ENCODE measurements at regions not wholly inside any gene's neighbourhood (a gene's known extent, or its start where the extent isn't known, plus 50 kb on each side); places are given as distances from the start of the nearest gene placed in this dataset.
"Not testable (repeated sequence)": the region's sequence is repeated elsewhere in the genome, so short reads cannot be mapped to it uniquely, and the experiment has no call there.

DNA sequence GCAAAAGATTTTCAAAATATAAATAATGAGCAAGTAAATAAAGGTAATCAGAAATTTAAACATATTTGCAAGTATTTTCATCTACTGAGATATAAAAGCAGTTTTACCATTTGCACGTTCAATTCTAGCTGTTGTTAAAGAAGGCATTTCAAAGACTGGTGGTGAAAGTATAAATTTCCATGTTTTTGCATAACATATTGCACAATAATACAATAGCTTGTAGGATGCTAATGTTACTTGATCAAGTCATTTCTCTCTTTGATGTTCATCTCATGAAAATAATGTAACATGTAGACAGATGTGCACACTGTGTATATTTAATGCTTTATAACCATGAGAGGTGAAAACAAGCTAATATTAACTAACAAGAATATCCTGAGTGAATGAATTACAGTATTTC is 651.9 kb downstream of the CDH9 start:
- no peak for DNase-seq

DNA sequence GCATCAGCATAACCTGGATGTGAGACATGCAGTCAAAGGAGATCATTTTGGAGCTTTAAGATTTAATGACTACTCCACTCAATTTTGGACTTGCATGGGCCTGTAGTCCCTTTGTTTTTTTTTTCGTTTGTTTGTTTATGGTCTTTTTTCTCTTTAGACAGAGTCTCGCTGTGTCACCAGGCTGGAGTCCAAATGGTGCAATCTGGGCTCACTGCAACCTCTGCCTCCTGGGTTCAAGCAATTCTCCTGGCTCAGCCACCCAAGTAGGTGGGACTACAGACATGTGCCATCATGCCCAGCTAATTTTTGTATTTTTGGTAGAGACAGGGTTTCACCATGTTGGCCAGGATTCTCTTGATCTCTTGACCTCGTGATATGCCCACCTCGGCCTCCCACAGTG is 673.8 kb downstream of the CDH9 start:
- DNase-seq = not testable (repeated sequence)

DNA sequence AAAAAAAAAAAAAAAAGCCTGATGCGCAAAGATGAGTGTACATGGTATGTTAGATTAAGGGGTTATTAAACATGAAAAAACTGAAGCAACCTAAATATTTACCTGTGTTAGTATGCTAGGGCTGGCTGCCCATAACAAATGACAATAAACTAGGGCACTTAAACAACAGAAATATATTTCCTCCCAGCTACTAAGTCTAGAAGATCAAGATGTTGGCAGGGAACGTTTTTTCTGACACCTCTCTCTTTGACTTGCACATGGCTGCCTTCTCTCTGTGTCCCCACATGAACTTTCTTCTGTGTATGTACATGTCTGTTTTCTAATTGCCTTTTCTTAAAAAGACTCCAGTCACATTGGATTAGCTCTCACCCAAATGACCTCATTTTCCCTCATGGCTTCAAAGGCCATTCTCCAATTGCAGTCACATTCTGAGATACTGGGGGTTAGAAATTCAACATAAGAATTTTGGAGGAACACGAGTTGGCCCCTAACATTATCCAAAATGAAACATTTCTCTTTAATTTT is 694.5 kb downstream of the CDH9 start:
- DNase-seq = no peak

DNA sequence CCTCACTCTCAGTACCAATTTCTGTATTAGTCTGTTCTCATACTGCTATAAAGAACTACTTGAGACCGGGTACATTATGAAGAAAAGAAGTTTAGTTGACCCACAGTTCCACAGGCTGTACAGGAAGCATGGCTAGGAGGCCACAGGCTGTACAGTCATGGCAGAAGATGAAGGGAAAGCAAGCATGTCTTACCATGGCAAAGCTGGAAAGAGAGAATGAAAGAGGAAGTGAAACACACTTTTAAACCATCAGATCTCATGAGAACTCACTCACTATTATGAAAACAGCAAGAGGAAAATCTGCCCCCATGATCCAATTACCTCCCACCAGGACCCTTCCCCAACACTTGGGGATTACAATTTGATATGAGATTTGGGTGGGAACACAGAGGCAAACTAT is 698.8 kb downstream of the CDH9 start:
- DNase-seq = no peak

DNA sequence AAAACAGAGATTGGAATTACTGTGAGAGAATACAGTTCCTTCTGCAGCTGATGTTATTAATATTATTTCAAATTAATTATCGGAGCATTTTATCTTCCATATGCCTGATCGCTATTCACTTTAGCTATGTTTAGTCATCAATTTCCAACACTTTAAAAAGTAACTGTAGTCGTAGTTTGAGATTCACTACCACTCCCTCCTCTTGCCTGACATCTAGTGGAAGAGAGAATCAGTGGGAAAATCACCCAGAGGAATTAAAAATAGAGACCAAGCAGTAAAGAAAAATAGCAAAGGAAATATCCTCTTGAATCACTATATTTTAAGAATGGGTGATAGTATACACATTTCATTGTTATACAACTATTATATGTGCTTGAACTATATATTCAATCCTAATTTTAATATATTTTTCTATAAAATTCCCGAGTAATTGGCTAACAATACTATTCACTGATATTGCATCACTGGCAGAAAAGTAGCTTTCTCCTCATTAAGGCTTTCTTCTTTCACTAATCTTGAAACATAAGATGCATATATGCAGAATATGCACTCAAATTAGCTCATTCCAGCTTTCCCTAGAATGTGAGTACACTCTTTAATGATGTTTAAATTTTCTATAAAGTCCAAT is 708.7 kb downstream of the CDH9 start:
- DNase-seq = peak; percentile 9 to 15

DNA sequence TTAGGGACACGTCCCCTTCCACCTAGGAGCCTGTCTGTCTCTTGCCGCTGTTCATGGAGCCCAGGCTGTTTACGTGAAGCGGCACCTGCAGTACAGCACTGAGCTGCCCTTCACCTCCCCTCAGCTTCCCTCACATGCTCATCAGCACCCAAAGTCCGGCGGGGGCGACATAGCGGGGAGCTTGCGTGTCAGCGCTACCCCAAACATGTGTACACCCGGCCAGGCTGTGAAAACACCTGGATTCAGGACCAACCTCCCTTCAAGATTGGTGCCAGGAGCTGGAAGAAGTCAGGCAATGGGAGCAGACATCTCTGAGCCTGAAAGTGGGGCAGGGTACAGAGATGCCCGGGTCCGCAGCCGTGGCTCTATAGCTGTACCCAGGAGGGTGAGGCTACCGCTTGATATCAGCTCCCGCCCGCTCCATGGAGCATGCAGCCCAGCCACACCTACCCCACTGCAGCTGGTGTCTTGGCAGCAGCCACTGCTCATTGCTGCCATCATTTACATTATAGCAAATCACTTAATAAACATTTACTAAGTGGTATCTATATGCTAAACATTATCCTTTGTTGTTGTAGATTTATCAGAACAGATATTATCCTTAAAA is 712.1 kb downstream of the CDH9 start:
- DNase-seq = no peak

DNA sequence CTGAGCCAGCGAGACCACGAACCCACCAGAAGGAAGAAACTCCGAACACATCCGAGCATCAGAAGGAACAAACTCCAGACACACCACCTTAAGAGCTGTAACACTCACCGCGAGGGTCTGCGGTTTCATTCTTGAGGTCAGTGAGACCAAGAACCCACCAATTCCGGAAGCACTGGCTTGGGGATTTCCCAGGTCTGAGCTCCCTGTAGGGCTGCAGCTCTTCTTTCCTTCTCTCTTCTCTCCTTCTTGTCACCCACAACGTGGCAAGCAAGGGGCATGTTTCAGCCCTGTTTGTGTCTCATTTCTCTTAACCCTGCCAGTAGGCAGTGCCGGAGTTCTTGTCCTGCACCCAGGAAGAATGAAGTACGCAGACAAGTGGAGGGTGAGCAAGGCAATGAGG is 713.0 kb downstream of the CDH9 start:
- DNase-seq = not testable (repeated sequence)

DNA sequence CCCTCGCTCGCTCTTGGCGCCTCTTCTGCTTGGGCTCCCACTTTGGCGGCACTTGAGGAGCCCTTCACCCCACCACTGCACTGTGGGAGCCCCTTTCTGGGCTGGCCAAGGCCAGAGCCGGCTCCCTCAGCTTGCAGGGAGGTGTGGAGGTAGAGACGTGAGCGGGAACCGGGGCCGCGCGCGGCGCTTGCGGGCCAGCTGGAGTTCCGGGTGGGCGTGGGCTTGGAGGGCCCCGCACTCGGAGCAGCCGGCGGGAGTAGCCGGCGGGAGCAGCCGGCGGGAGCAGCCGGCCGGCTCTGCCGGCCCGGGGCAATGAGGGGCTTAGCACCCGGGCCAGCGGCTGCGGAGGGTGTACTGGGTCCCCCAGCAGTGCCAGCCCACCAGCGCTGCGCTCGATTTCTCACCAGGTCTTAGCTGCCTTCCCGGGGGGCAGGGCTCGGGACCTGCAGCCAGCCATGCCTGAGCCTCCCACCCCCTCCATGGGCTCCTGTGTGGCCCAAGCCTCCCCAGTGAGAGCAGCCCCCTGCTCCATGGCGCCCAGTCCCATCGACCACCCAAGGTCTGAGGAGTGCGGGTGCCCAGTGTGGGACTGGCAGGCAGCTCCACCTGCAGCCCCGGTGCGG is 714.0 kb downstream of the CDH9 start:
- DNase-seq = not testable (repeated sequence)

DNA sequence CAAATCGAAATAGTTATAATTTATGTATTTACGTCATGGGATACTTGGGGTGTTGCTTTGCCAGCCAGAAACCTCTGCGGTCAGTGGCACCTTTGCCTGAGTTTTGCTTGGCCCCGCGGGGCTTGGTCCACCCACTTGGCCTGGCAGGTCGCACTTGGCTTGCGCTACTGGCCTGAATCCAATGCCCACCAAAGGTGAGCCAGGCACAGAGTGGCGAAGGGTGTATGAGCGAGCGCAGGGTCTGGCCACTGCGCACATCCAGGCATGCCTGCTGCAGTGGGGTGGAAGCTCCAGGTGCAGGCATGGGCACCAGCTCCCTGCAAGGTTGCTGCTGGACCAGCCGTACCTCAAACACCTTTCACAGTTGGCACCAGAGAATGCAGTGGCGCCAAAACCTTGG is 714.6 kb downstream of the CDH9 start:
- no peak for DNase-seq

DNA sequence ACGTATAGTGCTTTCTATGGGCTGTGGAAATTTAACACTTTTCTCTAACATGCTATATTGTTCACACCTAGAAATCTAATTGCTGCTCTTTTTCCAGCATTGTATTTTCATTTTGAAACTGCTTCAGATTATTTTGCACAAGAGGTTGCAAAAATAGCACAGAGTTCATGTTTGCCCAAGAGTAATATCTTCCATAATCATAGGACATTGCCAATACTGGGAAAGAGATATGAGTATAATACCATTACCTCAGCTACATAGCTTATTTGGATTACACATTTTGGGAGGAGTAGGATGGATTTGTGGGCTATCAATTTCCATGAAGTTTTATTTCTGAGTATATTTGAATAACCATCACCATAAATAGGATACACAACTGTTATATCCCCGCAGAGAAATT is 717.1 kb downstream of the CDH9 start:
- no peak for DNase-seq

DNA sequence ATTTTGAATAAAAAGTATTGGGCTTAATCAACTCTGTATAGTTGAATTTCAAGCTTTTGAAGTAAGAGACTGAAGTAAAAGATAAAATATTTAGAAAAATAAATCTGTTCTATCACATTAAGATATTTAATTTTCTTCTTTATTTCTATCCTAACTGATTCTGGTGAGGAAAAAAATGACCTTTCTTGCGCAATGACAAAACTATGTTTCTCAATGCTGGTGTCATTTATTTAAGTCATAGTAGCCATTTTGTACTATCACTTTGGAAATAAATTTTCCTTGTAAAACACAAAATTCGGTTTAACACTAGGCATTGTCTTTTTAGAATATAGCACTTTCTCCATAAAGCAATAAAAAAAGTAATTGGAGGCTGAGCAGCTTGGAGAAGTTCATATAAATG is 728.0 kb downstream of the CDH9 start:
- no peak for DNase-seq

DNA sequence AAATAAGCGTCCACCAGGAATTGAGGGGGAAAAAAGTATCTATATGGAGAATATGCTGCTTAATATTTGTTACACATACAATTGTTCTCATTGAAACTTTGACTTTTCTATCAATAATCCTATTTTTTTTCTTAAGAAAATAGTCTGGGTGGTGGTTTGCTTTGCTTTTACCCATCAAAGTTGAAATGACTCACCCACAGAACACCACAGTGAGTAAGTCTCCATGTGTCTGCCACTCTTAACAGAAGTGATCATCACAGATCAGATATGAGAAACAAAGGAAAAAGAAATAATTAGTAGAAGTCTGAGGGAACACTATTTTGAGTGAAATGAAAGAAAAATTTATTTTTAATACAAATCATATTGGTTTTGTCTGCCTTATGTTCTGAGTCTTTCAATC is 742.8 kb downstream of the CDH9 start:
- no peak for DNase-seq

DNA sequence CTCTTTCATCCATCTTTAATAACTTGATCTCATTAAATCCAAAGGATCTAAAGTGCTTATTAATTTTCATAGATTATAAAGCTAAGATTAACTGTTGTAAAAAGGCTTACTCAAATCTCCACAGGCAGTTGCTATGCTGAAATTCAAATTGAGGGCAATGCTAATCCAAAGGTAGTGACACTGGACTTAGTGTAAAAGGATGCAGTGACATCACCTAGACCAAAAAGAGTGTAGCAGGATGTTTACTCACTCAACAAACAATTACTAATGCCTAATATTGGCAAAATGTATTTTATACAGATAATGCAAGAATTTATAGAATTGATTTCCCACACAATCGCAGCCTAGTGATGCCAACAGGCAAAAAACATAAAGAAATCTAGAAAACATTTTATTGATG is 756.2 kb downstream of the CDH9 start:
- DNase-seq = no peak

DNA sequence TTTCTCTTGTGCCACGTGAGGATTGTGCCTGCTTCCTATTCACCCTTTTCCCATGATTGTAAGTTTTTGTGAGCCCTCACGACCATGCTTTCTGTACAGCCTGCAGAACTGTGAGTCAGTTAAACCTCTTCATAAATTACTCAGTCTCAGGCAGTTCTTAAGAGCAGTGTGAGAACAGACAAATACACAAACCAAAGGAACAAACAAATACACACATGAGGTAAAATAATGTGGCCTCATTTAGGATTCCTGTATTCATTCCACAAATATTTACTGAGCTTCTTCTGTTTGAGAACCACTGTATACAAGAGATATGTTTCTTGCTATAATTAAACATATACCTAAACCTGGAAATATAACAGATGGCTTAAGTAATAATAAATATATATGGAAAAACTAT is 760.3 kb downstream of the CDH9 start:
- no peak for DNase-seq

DNA sequence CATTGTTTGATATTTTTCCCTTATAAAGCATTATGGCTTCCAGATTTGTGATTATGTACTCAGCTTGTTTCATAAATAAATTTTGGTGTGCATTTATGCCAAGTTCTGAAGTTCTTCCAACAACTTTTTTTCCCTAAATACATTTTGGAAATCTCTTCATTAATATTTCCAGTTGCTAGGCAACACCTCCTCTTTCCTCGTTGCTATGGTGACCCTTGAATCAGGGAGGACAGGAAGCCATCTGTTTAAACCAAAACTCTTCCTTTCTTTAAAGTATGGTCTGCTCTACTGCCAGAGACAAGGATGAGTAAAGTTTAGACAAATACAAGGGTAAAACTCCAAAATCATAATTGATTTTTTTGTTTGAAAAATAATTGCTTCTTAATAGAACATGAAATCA is 779.3 kb downstream of the CDH9 start:
- DNase-seq = peak in 1 of 2 experiments; percentile 5

DNA sequence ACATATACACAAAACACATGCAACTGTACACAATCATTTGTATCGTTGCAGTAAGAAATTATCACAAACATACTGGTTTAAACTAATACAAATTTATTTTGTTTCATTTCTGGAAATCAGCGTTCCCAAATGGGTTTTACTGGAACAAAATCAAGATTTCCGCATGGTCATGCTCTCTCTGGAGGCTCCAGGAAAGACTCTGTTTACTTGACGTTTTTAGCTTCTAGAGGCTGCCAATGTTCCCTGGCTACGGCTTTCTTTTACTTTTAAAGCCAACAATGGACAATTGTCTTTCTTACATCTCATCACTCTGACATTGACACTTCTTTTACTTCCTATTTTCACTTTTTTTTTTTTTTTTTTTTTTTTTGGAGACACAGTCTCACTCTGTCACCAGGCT is 793.1 kb downstream of the CDH9 start:
- no peak for DNase-seq

DNA sequence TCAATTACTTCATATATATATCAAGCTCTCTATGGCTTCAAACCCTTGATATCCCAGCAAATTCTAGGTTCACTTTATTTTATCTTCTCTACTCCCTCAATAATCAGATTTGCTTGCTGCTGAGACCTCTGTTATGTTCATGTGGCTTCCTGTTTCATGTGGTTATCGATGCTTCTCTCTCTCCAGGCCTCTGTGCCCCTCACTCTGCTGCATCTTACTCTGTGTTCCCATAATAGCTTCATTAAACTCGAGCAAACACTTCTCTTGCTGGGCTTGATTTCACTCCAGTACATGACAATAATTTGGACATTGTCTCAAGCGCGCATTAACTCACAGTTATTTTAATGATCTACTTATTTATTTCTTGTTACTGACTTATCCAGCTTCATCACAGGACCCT is 798.8 kb downstream of the CDH9 start:
- DNase-seq = no peak

DNA sequence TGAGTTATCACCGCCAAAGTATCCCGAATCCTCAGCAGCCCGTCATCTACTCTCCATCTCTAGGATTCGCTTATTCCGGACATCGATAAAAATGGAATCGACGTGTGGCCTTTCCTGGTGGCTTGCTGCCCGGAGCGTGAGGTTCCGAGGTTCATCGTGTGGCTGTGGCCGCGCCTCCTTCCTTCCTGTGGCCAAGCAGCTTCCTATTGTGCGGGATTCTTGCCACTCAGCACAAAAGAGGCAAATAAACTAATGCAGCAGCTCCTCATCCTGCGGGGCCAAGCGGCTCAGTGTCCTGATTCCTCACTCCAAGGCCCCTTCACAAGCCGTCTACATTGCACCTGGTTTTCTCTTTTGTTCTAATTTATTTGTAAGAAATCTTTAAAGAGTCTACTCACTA is 800.9 kb downstream of the CDH9 start:
- no peak for DNase-seq

DNA sequence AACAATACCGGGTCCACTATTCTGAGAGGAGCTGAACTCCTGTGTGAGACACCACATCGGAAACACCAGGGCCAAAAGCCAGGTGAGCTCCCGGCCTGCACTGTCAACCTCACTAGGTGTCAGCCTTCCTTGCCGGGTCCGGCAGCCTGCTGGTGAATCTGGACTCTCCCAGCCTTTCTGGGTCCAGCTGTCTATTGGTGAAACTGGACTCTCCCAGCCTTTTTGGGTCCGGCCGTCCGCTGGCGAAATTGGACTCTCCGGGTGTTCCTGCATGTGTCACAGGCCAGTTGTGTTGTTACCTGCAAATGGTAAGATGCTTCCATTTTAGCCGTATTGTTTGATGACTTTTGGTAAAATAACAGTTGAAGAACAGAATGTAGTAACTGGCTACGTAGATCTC is 801.5 kb downstream of the CDH9 start:
- no peak for DNase-seq

DNA sequence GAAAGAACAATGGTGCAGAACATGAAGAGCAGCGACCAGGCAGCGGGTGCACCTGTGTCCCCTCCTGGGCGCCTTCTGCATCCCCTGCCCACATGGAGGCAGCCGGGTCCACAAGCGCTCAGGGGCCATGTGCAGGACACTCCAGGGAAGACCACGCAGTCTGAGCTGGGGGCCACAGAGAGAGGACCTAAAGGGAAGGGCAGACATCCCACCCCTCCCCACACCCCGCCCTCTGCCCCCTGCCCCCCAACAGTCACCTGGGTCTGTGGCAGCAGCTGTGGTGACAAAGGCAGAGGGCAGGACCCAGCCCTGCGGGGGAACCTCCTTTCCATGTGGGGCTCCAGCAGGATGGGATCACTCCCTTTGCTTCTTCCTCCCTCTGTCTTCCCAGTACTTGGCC is 805.7 kb downstream of the CDH9 start:
- no peak for DNase-seq

DNA sequence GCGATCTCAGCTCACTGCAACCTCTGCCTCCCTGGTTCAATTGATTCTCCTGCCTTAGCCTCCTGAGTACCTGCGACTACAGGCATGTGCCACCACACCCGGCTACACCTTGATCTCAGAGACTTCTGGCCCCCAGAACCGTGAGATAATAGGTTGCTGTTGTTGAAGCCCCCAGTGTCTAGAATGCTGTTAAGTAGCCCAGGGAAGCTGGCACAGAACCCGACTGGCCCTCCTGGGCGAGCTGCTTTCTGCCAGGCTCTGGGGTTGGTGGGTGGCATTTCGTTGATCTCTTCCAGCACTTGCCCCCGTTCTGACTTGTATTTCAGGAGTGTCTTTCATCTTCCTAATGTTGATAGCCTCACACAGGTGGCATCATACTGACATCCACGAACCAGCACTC is 807.1 kb downstream of the CDH9 start:
- DNase-seq = no peak

DNA sequence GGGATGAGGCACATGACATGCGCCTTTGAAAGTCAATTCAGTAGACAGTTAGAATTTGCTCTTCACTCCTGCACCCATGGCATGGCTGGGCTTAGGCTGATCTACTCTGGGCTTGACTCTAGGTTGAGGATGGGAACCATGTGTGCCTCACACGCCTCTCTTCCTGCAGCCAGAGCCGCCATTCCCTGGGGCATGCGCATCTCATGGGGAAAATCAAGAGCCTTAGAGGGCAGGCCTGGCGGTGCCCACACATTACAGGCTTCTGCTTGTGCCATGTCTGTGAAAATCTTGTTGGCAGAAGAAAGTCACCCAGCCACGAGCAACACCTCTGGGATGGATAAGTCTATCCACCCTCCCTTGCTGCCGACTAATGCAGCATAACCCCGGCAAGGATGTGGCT is 808.5 kb downstream of the CDH9 start:
- no peak for DNase-seq

DNA sequence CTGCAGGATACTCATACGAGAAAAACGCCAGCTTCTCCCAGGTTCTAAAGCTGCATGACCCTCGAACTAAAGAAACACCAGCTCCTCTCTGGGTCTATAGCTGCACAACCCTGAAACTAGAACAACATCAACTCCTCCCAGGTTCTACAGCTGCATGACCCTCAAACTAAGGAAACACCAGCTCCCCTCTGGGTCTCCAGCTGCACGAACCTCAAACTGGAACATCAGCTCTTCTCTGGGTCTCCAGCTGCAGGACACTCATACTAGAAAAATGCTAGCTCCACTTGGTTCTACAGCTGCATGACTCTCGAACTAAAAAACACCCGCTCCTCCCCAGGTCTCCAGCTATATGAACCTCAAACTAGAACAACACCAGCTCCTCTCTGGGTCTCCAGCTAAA is 811.1 kb downstream of the CDH9 start:
- DNase-seq = no peak

DNA sequence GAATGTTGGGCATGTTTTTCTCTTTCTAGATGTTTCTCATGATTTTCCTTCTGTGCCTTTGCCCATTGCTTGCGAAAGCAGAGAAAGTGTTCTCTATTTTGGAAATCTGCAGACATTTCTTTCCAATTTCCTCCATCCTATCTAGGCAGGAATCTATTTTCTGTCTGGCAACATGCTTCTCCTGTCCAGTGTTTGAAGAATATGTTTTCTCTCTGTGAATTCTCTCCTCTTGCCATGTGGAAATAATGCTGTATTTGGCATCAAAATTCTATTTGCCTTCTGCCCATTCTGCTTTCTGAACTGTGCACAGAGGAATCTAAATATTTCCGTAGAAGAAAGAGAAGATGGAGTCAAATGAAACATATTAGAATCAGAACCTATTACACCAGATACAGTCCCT is 833.3 kb downstream of the CDH9 start:
- no peak for DNase-seq

DNA sequence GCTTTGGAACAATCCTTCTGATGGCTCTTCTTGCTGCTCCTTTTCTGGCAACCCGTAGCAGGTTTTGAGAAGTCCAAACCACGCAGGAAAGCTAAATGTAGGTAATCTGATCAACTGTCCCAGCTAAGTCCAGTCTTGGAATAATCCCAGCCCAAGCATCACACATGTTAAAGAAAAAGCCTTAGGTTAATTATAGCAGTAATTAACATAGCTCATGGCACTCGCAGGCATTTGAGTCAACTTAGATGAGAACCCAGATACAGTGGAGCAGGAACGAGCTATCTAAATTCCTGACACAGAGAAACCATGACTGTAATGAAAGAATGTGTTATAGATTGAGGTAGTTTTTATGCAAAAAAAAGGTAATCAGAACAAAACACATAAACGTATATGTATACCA is 844.8 kb downstream of the CDH9 start:
- no peak for DNase-seq

Measured in SHP77 (cell line).